GM12891 (cell line): ENCODE measurements at regions not wholly inside any gene's neighbourhood (a gene's known extent, or its start where the extent isn't known, plus 50 kb on each side); places are given as distances from the start of the nearest gene placed in this dataset.

Experiments used
- PAX5 ChIP-seq: IDR thresholded peaks from 2 replicates; pipeline ENCODE4 v1.6.1; 2011; ENCODE audit warnings: low read length, moderate library complexity, mild to moderate bottlenecking; ENCODE audit not compliant: insufficient read depth, severe bottlenecking
- POLR2A ChIP-seq: IDR thresholded peaks from 2 replicates; pipeline ENCODE4 v1.6.1; 2011; ENCODE audit warnings: low read depth, low read length, control low read depth
- POLR2AphosphoS5 ChIP-seq: IDR thresholded peaks from 2 replicates; pipeline ENCODE4 v1.6.1; 2011; ENCODE audit warnings: low read depth, low read length, control low read depth
- POU2F2 ChIP-seq: IDR thresholded peaks from 2 replicates; pipeline ENCODE4 v1.6.1; 2011; ENCODE audit warnings: low read depth, mild to moderate bottlenecking, control low read depth, low read length, moderate library complexity
- SPI1 ChIP-seq: IDR thresholded peaks from 2 replicates; pipeline ENCODE4 v1.6.1; 2011; ENCODE audit warnings: low read depth, low read length, control low read depth
- TAF1 ChIP-seq: IDR thresholded peaks from 2 replicates; pipeline ENCODE4 v1.6.1; 2011; ENCODE audit warnings: low read depth, low read length, control low read depth

DNA sequence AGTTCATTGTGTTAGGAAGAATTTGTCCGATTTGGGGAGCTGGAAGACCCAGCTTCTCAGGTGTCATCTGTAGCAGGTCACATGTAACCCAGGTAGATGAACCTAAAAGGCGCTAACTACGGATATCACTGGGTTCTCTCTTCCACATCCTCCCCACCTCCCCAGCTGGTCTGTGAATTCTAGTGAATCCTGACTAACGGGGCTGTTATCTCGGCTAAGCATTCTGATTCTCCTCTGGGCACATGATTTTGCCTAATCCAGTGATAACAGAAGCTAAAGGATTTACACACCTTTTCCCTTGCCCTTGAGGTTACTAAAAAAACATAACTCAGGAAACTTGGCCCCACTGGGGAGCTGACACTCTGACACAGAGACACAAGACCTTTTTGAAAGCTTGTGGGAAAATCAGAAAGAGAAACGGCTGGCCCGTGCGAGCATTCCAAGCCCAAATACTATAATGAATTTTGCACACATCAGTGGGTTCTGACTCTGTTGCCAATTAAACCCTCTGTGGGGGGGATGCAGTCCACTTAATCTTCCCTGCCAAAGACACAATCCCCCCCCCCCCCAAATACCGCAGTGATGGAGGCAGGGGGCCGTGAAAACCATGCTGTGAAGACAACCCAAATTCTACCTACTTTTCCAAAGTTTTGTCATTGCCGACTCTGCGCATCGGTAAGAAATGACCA is 81.0 kb upstream of the FZD10 start:
- TF ChIP-seq POLR2A, result no peak
- no peak for TF ChIP-seq SPI1
- no peak for TF ChIP-seq TAF1
- no peak for TF ChIP-seq POLR2AphosphoS5
- no peak for TF ChIP-seq PAX5
- no peak for TF ChIP-seq POU2F2
